Body of pancreas (tissue), 4 donors: ENCODE measurements at regions not wholly inside any gene's neighbourhood (a gene's known extent, or its start where the extent isn't known, plus 50 kb on each side); places are given as distances from the start of the nearest gene placed in this dataset.

Experiments
- CTCF ChIP-seq, 7 experiments: fragments of 450-650 bp in 4 of 7; fragments of 200-600 bp in 3 of 7; sonication (generic) in 3 of 7; IDR thresholded peaks; one replicate each; pipeline ENCODE4 v1.5.1; 2016 to 2019; ENCODE audit warnings: antibody characterized with exemption in 7 of 7
- POLR2A ChIP-seq, 3 donors: fragments of 450-650 bp; IDR thresholded peaks; one replicate each; pipeline ENCODE4 v1.6.1; 2016; ENCODE audit warnings: antibody characterized with exemption in 3 of 3, mild to moderate bottlenecking in 2 of 3

DNA sequence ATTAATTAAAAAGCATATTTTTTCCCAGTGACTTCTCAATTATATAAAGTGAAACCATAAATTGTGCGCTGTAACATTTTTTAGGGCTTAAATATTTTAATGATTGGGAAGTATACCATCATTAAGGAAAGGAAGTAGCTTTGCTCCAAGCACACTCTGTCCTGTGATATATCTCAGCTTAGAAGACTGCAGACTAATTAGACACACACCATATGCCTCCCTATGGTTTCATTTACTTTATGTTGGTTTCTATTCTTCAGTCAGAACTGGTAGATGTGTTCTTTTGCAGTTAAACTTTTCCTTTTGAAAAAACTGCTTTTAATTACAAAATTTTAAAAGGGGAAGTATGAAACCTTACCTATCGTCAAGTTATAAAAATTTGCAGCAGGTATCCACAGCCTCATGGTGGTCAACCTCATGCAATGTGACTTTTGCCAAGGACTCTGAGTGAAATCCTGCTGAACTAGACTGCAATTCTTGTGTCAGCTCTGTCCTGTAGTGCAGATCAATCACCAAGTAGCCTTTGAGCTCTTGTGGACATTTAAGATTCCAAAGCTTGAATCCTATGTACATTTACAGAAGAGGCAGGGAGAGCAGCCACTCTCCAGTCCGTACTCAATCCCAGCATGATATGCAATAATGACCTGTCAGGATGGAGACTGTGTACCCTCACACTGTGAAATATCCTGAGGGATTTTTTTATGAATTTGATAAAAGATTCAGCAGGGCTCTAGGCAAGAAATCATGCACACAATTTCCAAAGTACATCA is 149.1 kb downstream of the AMY1C start:
- no peak for TF ChIP-seq CTCF (IDR thresholded peaks at IDR 0.05)
- TF ChIP-seq POLR2A (IDR thresholded peaks at IDR 0.05) = no peak
